Skin epidermis (tissue), 12 donors: ENCODE measurements at regions not wholly inside any gene's neighbourhood (a gene's known extent, or its start where the extent isn't known, plus 50 kb on each side); places are given as distances from the start of the nearest gene placed in this dataset.

Source experiments
- H3K27ac ChIP-seq, 21 experiments: fragments of 200-600 bp; sonication (generic) in 11 of 21; one replicate each; pipeline ENCODE4 v1.5.0; 2020; ENCODE audit warnings: mild to moderate bottlenecking in 3 of 21, inconsistent platforms in 2 of 21, moderate library complexity in 2 of 21
- H3K4me3 ChIP-seq, 7 experiments: fragments of 200-600 bp; sonication (generic) in 2 of 7; one replicate each; pipeline ENCODE4 v1.5.0; 2020; ENCODE audit warnings: inconsistent platforms in 2 of 7, mild to moderate bottlenecking in 2 of 7, moderate library complexity in 1 of 7

- no peak overlapping the region for H3K4me3 ChIP-seq
- no peak overlapping the region for H3K27ac ChIP-seq
Measured at GRCh38 chr3:66133853-66134445, 86.9 kb upstream of the SLC25A26 start.

GRCh38 chr3:66133050-66133757 lies 87.6 kb upstream of the SLC25A26 start:
- Histone ChIP-seq H3K4me3 (no peak overlapping the region), H3K27ac (no peak overlapping the region)

GRCh38 chr3:66128623-66129022 lies 89.9 kb upstream of the MAGI1 start:
- no peak overlapping the region for H3K4me3 ChIP-seq
- no peak overlapping the region for H3K27ac ChIP-seq

GRCh38 chr3:66121318-66121717 lies 82.6 kb upstream of the MAGI1 start:
- Histone ChIP-seq H3K27ac (no peak overlapping the region), H3K4me3 (no peak overlapping the region)

- no peak overlapping the region for H3K4me3 ChIP-seq
- peak overlapping the region in 12 of 21 experiments; percentile 6 to 83 (median 55) for H3K27ac ChIP-seq
Measured at GRCh38 chr3:66115858-66116654, 77.3 kb upstream of the MAGI1 start.

GRCh38 chr3:66113542-66113941 lies 74.8 kb upstream of the MAGI1 start:
- H3K27ac ChIP-seq, result no peak overlapping the region

GRCh38 chr3:66110840-66111239 lies 72.1 kb upstream of the MAGI1 start:
- no peak overlapping the region for H3K27ac ChIP-seq
- H3K4me3 ChIP-seq, result no peak overlapping the region

More at GRCh38 chr3:66113542-66113941, 74.8 kb upstream of the MAGI1 start:
- no peak overlapping the region for H3K4me3 ChIP-seq

- Histone ChIP-seq H3K27ac (no peak overlapping the region), H3K4me3 (no peak overlapping the region)
Measured at GRCh38 chr3:66107855-66108254, 69.1 kb upstream of the MAGI1 start.

GRCh38 chr3:66106788-66107187 lies 68.1 kb upstream of the MAGI1 start:
- Histone ChIP-seq H3K27ac (peak overlapping the region in 1 of 21 experiments; percentile 8), H3K4me3 (no peak overlapping the region)

- Histone ChIP-seq H3K27ac (no peak overlapping the region), H3K4me3 (no peak overlapping the region)
Measured at GRCh38 chr3:66104535-66104934, 65.8 kb upstream of the MAGI1 start.

GRCh38 chr3:66103729-66104128 lies 65.0 kb upstream of the MAGI1 start:
- H3K27ac ChIP-seq, result no peak overlapping the region
- no peak overlapping the region for H3K4me3 ChIP-seq

- no peak overlapping the region for H3K27ac ChIP-seq
- no peak overlapping the region for H3K4me3 ChIP-seq
Measured at GRCh38 chr3:66101901-66102300, 63.2 kb upstream of the MAGI1 start.

GRCh38 chr3:66099541-66100065 lies 60.9 kb upstream of the MAGI1 start:
- Histone ChIP-seq H3K27ac (no peak overlapping the region), H3K4me3 (no peak overlapping the region)

- Histone ChIP-seq H3K4me3 (no peak overlapping the region), H3K27ac (no peak overlapping the region)
Measured at GRCh38 chr3:66098436-66098835, 59.7 kb upstream of the MAGI1 start.

GRCh38 chr3:66097647-66098046 lies 58.9 kb upstream of the MAGI1 start:
- Histone ChIP-seq H3K27ac (no peak overlapping the region), H3K4me3 (no peak overlapping the region)

GRCh38 chr3:66095295-66096001 lies 56.7 kb upstream of the MAGI1 start:
- H3K27ac ChIP-seq, result no peak overlapping the region
- no peak overlapping the region for H3K4me3 ChIP-seq

- no peak overlapping the region for H3K27ac ChIP-seq
- no peak overlapping the region for H3K4me3 ChIP-seq
Measured at GRCh38 chr3:66093981-66094380, 55.3 kb upstream of the MAGI1 start.

GRCh38 chr3:66092175-66092995 lies 53.7 kb upstream of the MAGI1 start:
- H3K4me3 ChIP-seq, result no peak overlapping the region
- H3K27ac ChIP-seq, result peak overlapping the region in 1 of 21 experiments; percentile 16
